ENCODE measurements at regions not wholly inside any gene's neighbourhood (a gene's known extent, or its start where the extent isn't known, plus 50 kb on each side); places are given as distances from the start of the nearest gene placed in this dataset.

GRCh38 chr10:6912929-6913328, 332.9 kb upstream of the PRKCQ start:
- TF ChIP-seq CHCHD3 (CRISPR knock-in tag; IDR thresholded peaks at IDR 0.05): no peak
- TF ChIP-seq PHF21A (IDR thresholded peaks at IDR 0.05; ENCODE audit: borderline replicate concordance, low read depth): no peak
- TF ChIP-seq ZKSCAN8 (CRISPR knock-in tag; IDR thresholded peaks at IDR 0.05): no peak
- TF ChIP-seq CBFA2T2 (conservative IDR thresholded peaks at IDR 0.05): no peak
- no peak for TF ChIP-seq ZNF165 (CRISPR knock-in tag; IDR thresholded peaks at IDR 0.05; ENCODE audit: borderline replicate concordance)
- no peak for TF ChIP-seq ZNF398 (CRISPR knock-in tag; IDR thresholded peaks at IDR 0.05)
- TF ChIP-seq CCAR2 (IDR thresholded peaks at IDR 0.05; ENCODE audit: low read depth, low read length): no peak
- TF ChIP-seq CREB3 (tag; conservative IDR thresholded peaks at IDR 0.05; ENCODE audit: low read depth): no peak
- no peak for TF ChIP-seq USF1 (CRISPR knock-in tag; IDR thresholded peaks at IDR 0.05)
- TF ChIP-seq PTRF (tag; IDR thresholded peaks at IDR 0.05): no peak
- no peak for TF ChIP-seq TCFL5 (CRISPR knock-in tag; conservative IDR thresholded peaks at IDR 0.05)
- no peak for TF ChIP-seq SRSF3 (IDR thresholded peaks at IDR 0.05; ENCODE audit: insufficient read depth, low read length)
- TF ChIP-seq BCL6 (CRISPR knock-in tag; IDR thresholded peaks at IDR 0.05): no peak
- no peak for TF ChIP-seq MED1 (CRISPR knock-in tag; IDR thresholded peaks at IDR 0.05; ENCODE audit: borderline replicate concordance)
- no peak for TF ChIP-seq SIN3B (IDR thresholded peaks at IDR 0.05; ENCODE audit: low read depth)
- no peak overlapping the region for H3K9ac ChIP-seq (ENCODE audit: insufficient read depth in 1 of 2, low read depth in 2 of 2, low read length in 2 of 2)
- H3K27ac ChIP-seq (ENCODE audit: extremely low read depth, low read depth, low read length): no peak overlapping the region
- H3K4me2 ChIP-seq (ENCODE audit: insufficient read depth, low read length): no peak overlapping the region
- intact Hi-C loops (cut with micrococcal nuclease) (no loop called here), in situ Hi-C loops (cut with MboI) (loop anchor here (5.0 kb wide), 1 partner anchor 509 kb away; no protein-coding TSS in a partner anchor)
- H3K79me2 ChIP-seq (ENCODE audit: control insufficient read depth, insufficient read depth, low read length): no peaks in the 10 kb centered on the region
- CTCF ChIA-PET (ENCODE audit: low intra/inter-chr PET ratio): no interaction called here
- H4K20me1 ChIP-seq (replicated peaks; ENCODE audit: control insufficient read depth, insufficient read depth, low read length): no peaks in the 10 kb centered on the region
- no peak for DNase-seq (ENCODE audit: extremely low read depth in 1 of 4, low spot score in 3 of 4)
- H3K9me3 ChIP-seq (replicated peaks; ENCODE audit: control insufficient read depth, insufficient read depth, low read depth, low read length): peaks cover 3% of the 10 kb centered on the region; the same call in 1 of the 2 replicates
- no peak for ATAC-seq
- no peaks in the 10 kb centered on the region for H3K9me1 ChIP-seq (ENCODE audit: control insufficient read depth, insufficient read depth, low read length)
- no peaks in the 10 kb centered on the region for H3K36me3 ChIP-seq (ENCODE audit: control insufficient read depth, insufficient read depth, low read length)
- BruUV-seq (replicated peaks): no TSS peak
- POLR2A ChIA-PET: no interaction called here
- no peak overlapping the region for H2AFZ ChIP-seq (ENCODE audit: low read depth, low read length)
- H3K4me3 ChIP-seq: no peak overlapping the region
- no peak for FAIRE-seq
- 0% methylated on average over 2 of the region's 2 CpGs for WGBS (ENCODE audit: insufficient coverage, low coverage, missing lambda C conversion rate)
- no peaks in the 10 kb centered on the region; a peak in 1 of 5 replicates for H3K4me1 ChIP-seq (replicated peaks in 1 of 2; ENCODE audit: control insufficient read depth in 2 of 2, insufficient read depth in 2 of 2, low read length in 2 of 2)
- H3K27me3 ChIP-seq (ENCODE audit: control insufficient read depth in 2 of 2, insufficient read depth in 2 of 2, low read length in 2 of 2): peaks cover 0 to 3% of the 10 kb centered on the region in 2 experiments; a peak in 1 of 5 replicates
